ENCODE measurements at regions not wholly inside any gene's neighbourhood (a gene's known extent, or its start where the extent isn't known, plus 50 kb on each side); places are given as distances from the start of the nearest gene placed in this dataset.
"Not testable (repeated sequence)": the region's sequence is repeated elsewhere in the genome, so short reads cannot be mapped to it uniquely, and the experiment has no call there.

GRCh38 chr12:124674937-124675336 is 107.5 kb upstream of the NCOR2 start:
- DNase-seq (ENCODE audit: low spot score): no peak

- DNase-seq (ENCODE audit: low spot score): peak; percentile 94
Measured at GRCh38 chr12:124673801-124674617, 106.6 kb upstream of the NCOR2 start.

GRCh38 chr12:124669271-124669721 is 101.9 kb upstream of the NCOR2 start:
- not testable (repeated sequence) for DNase-seq (ENCODE audit: low spot score)

GRCh38 chr12:124668602-124669001 is 101.2 kb upstream of the NCOR2 start:
- no peak for DNase-seq (ENCODE audit: low spot score)

GRCh38 chr12:124667506-124668326 is 100.3 kb upstream of the NCOR2 start:
- peak; percentile 55 for DNase-seq (ENCODE audit: low spot score)

GRCh38 chr12:124666722-124667259 is 99.4 kb upstream of the NCOR2 start:
- DNase-seq (ENCODE audit: low spot score): no peak

GRCh38 chr12:124665511-124665910 is 98.1 kb upstream of the NCOR2 start:
- DNase-seq (ENCODE audit: low spot score): no peak

- no peak for DNase-seq (ENCODE audit: low spot score)
Measured at GRCh38 chr12:124664395-124665111, 97.1 kb upstream of the NCOR2 start.

GRCh38 chr12:124663771-124664366 is 96.5 kb upstream of the NCOR2 start:
- no peak for DNase-seq (ENCODE audit: low spot score)

- no peak for DNase-seq (ENCODE audit: low spot score)
Measured at GRCh38 chr12:124663206-124663605, 95.8 kb upstream of the NCOR2 start.

- DNase-seq (ENCODE audit: low spot score): no peak
Measured at GRCh38 chr12:124661341-124661740, 93.9 kb upstream of the NCOR2 start.

- DNase-seq (ENCODE audit: low spot score): peak; percentile 47
Measured at GRCh38 chr12:124660851-124661250, 93.4 kb upstream of the NCOR2 start.

- DNase-seq (ENCODE audit: low spot score): no peak
Measured at GRCh38 chr12:124658806-124659402, 91.5 kb upstream of the NCOR2 start.

- DNase-seq (ENCODE audit: low spot score): no peak
Measured at GRCh38 chr12:124658302-124658701, 90.9 kb upstream of the NCOR2 start.

GRCh38 chr12:124656947-124657434 is 89.6 kb upstream of the NCOR2 start:
- DNase-seq (ENCODE audit: low spot score): no peak

GRCh38 chr12:124655698-124656516 is 88.5 kb upstream of the NCOR2 start:
- peak; percentile 69 for DNase-seq (ENCODE audit: low spot score)

- DNase-seq (ENCODE audit: low spot score): peak; percentile 75
Measured at GRCh38 chr12:124655048-124655697, 87.8 kb upstream of the NCOR2 start.

GRCh38 chr12:124654666-124655047 is 87.2 kb upstream of the NCOR2 start:
- no peak for DNase-seq (ENCODE audit: low spot score)

GRCh38 chr12:124653169-124653931 is 85.9 kb upstream of the NCOR2 start:
- no peak for DNase-seq (ENCODE audit: low spot score)

Measured in cerebellar cortex (tissue), 1 donor.